ENCODE measurements at regions not wholly inside any gene's neighbourhood (a gene's known extent, or its start where the extent isn't known, plus 50 kb on each side); places are given as distances from the start of the nearest gene placed in this dataset.
A peak's percentile ranks its signal among the peaks of the same experiment; 100 is the strongest.

GRCh38 chr15:69523010-69524001 is 70.7 kb downstream of the RPLP1 start:
- no peak overlapping the region for H3K4me3 ChIP-seq
- TF ChIP-seq CTCF (IDR thresholded peaks at IDR 0.05) = peak; percentile 44
- no peak for DNase-seq (ENCODE audit: low spot score)
- H3K27ac ChIP-seq = no peak overlapping the region

- Histone ChIP-seq H3K27ac (peak overlapping the region in 1 of 2 donors; percentile 31), H3K4me3 (no peak overlapping the region)
- TF ChIP-seq CTCF (IDR thresholded peaks at IDR 0.05) = no peak
- no peak for DNase-seq (ENCODE audit: low spot score)
Observed at GRCh38 chr15:69524296-69524695, 71.7 kb downstream of the RPLP1 start.

- Histone ChIP-seq H3K27ac (peak overlapping the region in 1 of 2 donors; percentile 22), H3K4me3 (no peak overlapping the region)
- no peak for TF ChIP-seq CTCF (IDR thresholded peaks at IDR 0.05)
- no peak for DNase-seq (ENCODE audit: low spot score)
Observed at GRCh38 chr15:69524814-69525213, 72.2 kb downstream of the RPLP1 start.

GRCh38 chr15:69525543-69525942 is 72.9 kb downstream of the RPLP1 start:
- Histone ChIP-seq H3K4me3 (no peak overlapping the region), H3K27ac (peak overlapping the region in 1 of 2 donors; percentile 22)
- no peak for DNase-seq (ENCODE audit: low spot score)
- TF ChIP-seq CTCF (IDR thresholded peaks at IDR 0.05) = no peak

- no peak for DNase-seq (ENCODE audit: low spot score)
- Histone ChIP-seq H3K4me3 (no peak overlapping the region), H3K27ac (no peak overlapping the region)
- TF ChIP-seq CTCF (IDR thresholded peaks at IDR 0.05) = no peak
Observed at GRCh38 chr15:69526081-69527061, 73.8 kb downstream of the RPLP1 start.

- TF ChIP-seq CTCF (IDR thresholded peaks at IDR 0.05) = no peak
- no peak overlapping the region for H3K27ac ChIP-seq
Observed at GRCh38 chr15:69529141-69529540, 76.5 kb downstream of the RPLP1 start.

More at GRCh38 chr15:69529141-69529540, 76.5 kb downstream of the RPLP1 start:
- no peak overlapping the region for H3K4me3 ChIP-seq
- no peak for DNase-seq (ENCODE audit: low spot score)
